G401 (cell line): ENCODE measurements at regions not wholly inside any gene's neighbourhood (a gene's known extent, or its start where the extent isn't known, plus 50 kb on each side); places are given as distances from the start of the nearest gene placed in this dataset.

Source experiments
- DNase-seq: peaks from one replicate; pipeline ENCODE4 v3.0.0-alpha.2; 2015; ENCODE audit warnings: low spot score
- in situ Hi-C: cut with HindIII; loops from 2 replicates; pipeline ENCODE4 v1.10.0; 2016; ENCODE audit warnings: low sequenced_read_pairs, mixed read lengths

GRCh38 chr4:113849771-113850170 is 88.2 kb upstream of the CAMK2D start:
- peak; percentile 98 for DNase-seq
- in situ Hi-C loops = no loop called here

GRCh38 chr4:113847710-113848109 is 86.2 kb upstream of the CAMK2D start:
- in situ Hi-C loops = no loop called here
- no peak for DNase-seq

GRCh38 chr4:113846433-113846832 is 84.9 kb upstream of the CAMK2D start:
- no peak for DNase-seq
- in situ Hi-C loops = no loop called here

- in situ Hi-C loops = no loop called here
- DNase-seq = no peak
Observed at GRCh38 chr4:113845138-113845537, 83.6 kb upstream of the CAMK2D start.

GRCh38 chr4:113844369-113844768 is 82.8 kb upstream of the CAMK2D start:
- in situ Hi-C loops = no loop called here
- no peak for DNase-seq

GRCh38 chr4:113840861-113841260 is 79.3 kb upstream of the CAMK2D start:
- no peak for DNase-seq
- in situ Hi-C loops = no loop called here

- in situ Hi-C loops = no loop called here
- no peak for DNase-seq
Observed at GRCh38 chr4:113838460-113838859, 76.9 kb upstream of the CAMK2D start.

- no peak for DNase-seq
- in situ Hi-C loops = no loop called here
Observed at GRCh38 chr4:113837397-113837796, 75.9 kb upstream of the CAMK2D start.

GRCh38 chr4:113835005-113835404 is 73.5 kb upstream of the CAMK2D start:
- in situ Hi-C loops = no loop called here
- DNase-seq = no peak

- DNase-seq = no peak
- in situ Hi-C loops = no loop called here
Observed at GRCh38 chr4:113834298-113834697, 72.8 kb upstream of the CAMK2D start.

- no peak for DNase-seq
- in situ Hi-C loops = no loop called here
Observed at GRCh38 chr4:113832803-113833202, 71.3 kb upstream of the CAMK2D start.

GRCh38 chr4:113831457-113831856 is 69.9 kb upstream of the CAMK2D start:
- in situ Hi-C loops = no loop called here
- no peak for DNase-seq

- in situ Hi-C loops = no loop called here
- no peak for DNase-seq
Observed at GRCh38 chr4:113828702-113829101, 67.2 kb upstream of the CAMK2D start.

- in situ Hi-C loops = no loop called here
Observed at GRCh38 chr4:113827285-113827684, 65.7 kb upstream of the CAMK2D start.

GRCh38 chr4:113826421-113826820 is 64.9 kb upstream of the CAMK2D start:
- peak; percentile 92 for DNase-seq
- in situ Hi-C loops = no loop called here

More at GRCh38 chr4:113827285-113827684, 65.7 kb upstream of the CAMK2D start:
- DNase-seq = no peak

- no peak for DNase-seq
- in situ Hi-C loops = no loop called here
Observed at GRCh38 chr4:113825272-113825671, 63.7 kb upstream of the CAMK2D start.

- in situ Hi-C loops = no loop called here
- no peak for DNase-seq
Observed at GRCh38 chr4:113824396-113824795, 62.9 kb upstream of the CAMK2D start.

GRCh38 chr4:113823291-113823659 is 61.7 kb upstream of the CAMK2D start:
- in situ Hi-C loops = no loop called here
- no peak for DNase-seq

GRCh38 chr4:113822555-113823290 is 61.2 kb upstream of the CAMK2D start:
- in situ Hi-C loops = no loop called here
- DNase-seq = no peak

- in situ Hi-C loops = no loop called here
- DNase-seq = no peak
Observed at GRCh38 chr4:113821856-113822255, 60.3 kb upstream of the CAMK2D start.

- DNase-seq = no peak
- in situ Hi-C loops = no loop called here
Observed at GRCh38 chr4:113820108-113820507, 58.6 kb upstream of the CAMK2D start.
